Activated T-helper 1 cell treated with anti-CD3 and anti-CD28 coated beads, Interleukin-12 subunit alpha, Interleukin-12 subunit beta, Interleukin-2, Interleukin-4 antibody, amounts not matched to agents 30 ng/mL and 10 ng/mL and 1 ng/mL, durations not matched to agents 14 hours and 24 hours and 36 hours (primary cell): ENCODE measurements at regions not wholly inside any gene's neighbourhood (a gene's known extent, or its start where the extent isn't known, plus 50 kb on each side); places are given as distances from the start of the nearest gene placed in this dataset.

Experiments
- DNase-seq: peaks from one replicate; pipeline ENCODE4 v3.0.0; 2021; ENCODE audit warnings: low spot score
- H3K27ac Mint-ChIP-seq: one replicate; pipeline ENCODE4 v1.8.0; 2021; ENCODE audit warnings: mild to moderate bottlenecking, mixed read lengths
- H3K27me3 Mint-ChIP-seq: one replicate; pipeline ENCODE4 v1.8.0; 2022; ENCODE audit warnings: mild to moderate bottlenecking, moderate library complexity, mixed read lengths; ENCODE audit not compliant: insufficient read depth
- H3K36me3 Mint-ChIP-seq: one replicate; pipeline ENCODE4 v1.8.0; 2021; ENCODE audit warnings: low read depth, mixed read lengths
- H3K4me1 Mint-ChIP-seq: one replicate; pipeline ENCODE4 v1.8.0; 2021; ENCODE audit warnings: low read depth, mixed read lengths
- H3K4me3 Mint-ChIP-seq: one replicate; pipeline ENCODE4 v1.8.0; 2021; ENCODE audit warnings: mild to moderate bottlenecking, moderate library complexity, mixed read lengths
- H3K9me3 Mint-ChIP-seq: one replicate; pipeline ENCODE4 v1.8.0; 2021; ENCODE audit warnings: mixed read lengths
- intact Hi-C: fragments of 100-400 bp; cut with micrococcal nuclease; formaldehyde crosslinking; loops from one replicate; pipeline ENCODE4 v1.15.1; 2024

- H3K27ac Mint-ChIP-seq, result no peak overlapping the region
- H3K27me3 Mint-ChIP-seq, result no peaks in the 10 kb centered on the region
- no peaks in the 10 kb centered on the region for H3K36me3 Mint-ChIP-seq
- intact Hi-C loops, result no loop called here
- no peak for DNase-seq
- H3K9me3 Mint-ChIP-seq, result no peaks in the 10 kb centered on the region
- H3K4me1 Mint-ChIP-seq, result no peaks in the 10 kb centered on the region
- H3K4me3 Mint-ChIP-seq, result no peak overlapping the region
Observed at GRCh38 chr5:167785106-167785505, 506.3 kb upstream of the WWC1 start.

GRCh38 chr5:167785901-167786300, 505.5 kb upstream of the WWC1 start:
- DNase-seq, result no peak
- H3K4me3 Mint-ChIP-seq, result no peak overlapping the region
- no peaks in the 10 kb centered on the region for H3K4me1 Mint-ChIP-seq
- H3K36me3 Mint-ChIP-seq, result no peaks in the 10 kb centered on the region
- no peaks in the 10 kb centered on the region for H3K27me3 Mint-ChIP-seq
- no peaks in the 10 kb centered on the region for H3K9me3 Mint-ChIP-seq
- intact Hi-C loops, result no loop called here
- H3K27ac Mint-ChIP-seq, result no peak overlapping the region

- no peak overlapping the region for H3K27ac Mint-ChIP-seq
- DNase-seq, result no peak
- no peaks in the 10 kb centered on the region for H3K27me3 Mint-ChIP-seq
- no peak overlapping the region for H3K4me3 Mint-ChIP-seq
- intact Hi-C loops, result no loop called here
- no peaks in the 10 kb centered on the region for H3K36me3 Mint-ChIP-seq
- no peaks in the 10 kb centered on the region for H3K4me1 Mint-ChIP-seq
- no peaks in the 10 kb centered on the region for H3K9me3 Mint-ChIP-seq
Observed at GRCh38 chr5:167786871-167787578, 504.4 kb upstream of the WWC1 start.

- no peak overlapping the region for H3K27ac Mint-ChIP-seq
- no peaks in the 10 kb centered on the region for H3K36me3 Mint-ChIP-seq
- intact Hi-C loops, result no loop called here
- no peaks in the 10 kb centered on the region for H3K4me1 Mint-ChIP-seq
- no peak for DNase-seq
- H3K27me3 Mint-ChIP-seq, result no peaks in the 10 kb centered on the region
- H3K9me3 Mint-ChIP-seq, result no peaks in the 10 kb centered on the region
- H3K4me3 Mint-ChIP-seq, result no peak overlapping the region
Observed at GRCh38 chr5:167790045-167790444, 501.4 kb upstream of the WWC1 start.

- intact Hi-C loops, result no loop called here
- no peak for DNase-seq
- H3K9me3 Mint-ChIP-seq, result no peaks in the 10 kb centered on the region
- no peaks in the 10 kb centered on the region for H3K36me3 Mint-ChIP-seq
- no peaks in the 10 kb centered on the region for H3K27me3 Mint-ChIP-seq
- H3K4me3 Mint-ChIP-seq, result no peak overlapping the region
- no peaks in the 10 kb centered on the region for H3K4me1 Mint-ChIP-seq
- no peak overlapping the region for H3K27ac Mint-ChIP-seq
Observed at GRCh38 chr5:167790462-167791260, 500.8 kb upstream of the WWC1 start.

GRCh38 chr5:167792514-167792913, 498.9 kb upstream of the WWC1 start:
- Mint-ChIP-seq H3K4me1 (no peaks in the 10 kb centered on the region), H3K9me3 (no peaks in the 10 kb centered on the region), H3K27ac (no peak overlapping the region), H3K36me3 (no peaks in the 10 kb centered on the region), H3K27me3 (no peaks in the 10 kb centered on the region), H3K4me3 (no peak overlapping the region)
- DNase-seq, result no peak
- intact Hi-C loops, result no loop called here

GRCh38 chr5:167793700-167794099, 497.7 kb upstream of the WWC1 start:
- Mint-ChIP-seq H3K9me3 (no peaks in the 10 kb centered on the region), H3K27ac (no peak overlapping the region), H3K4me1 (no peaks in the 10 kb centered on the region), H3K36me3 (no peaks in the 10 kb centered on the region), H3K4me3 (no peak overlapping the region), H3K27me3 (no peaks in the 10 kb centered on the region)
- DNase-seq, result no peak
- intact Hi-C loops, result no loop called here

GRCh38 chr5:167794121-167794520, 497.3 kb upstream of the WWC1 start:
- DNase-seq, result no peak
- no peaks in the 10 kb centered on the region for H3K36me3 Mint-ChIP-seq
- no peaks in the 10 kb centered on the region for H3K9me3 Mint-ChIP-seq
- intact Hi-C loops, result no loop called here
- no peaks in the 10 kb centered on the region for H3K4me1 Mint-ChIP-seq
- H3K27me3 Mint-ChIP-seq, result no peaks in the 10 kb centered on the region
- no peak overlapping the region for H3K4me3 Mint-ChIP-seq
- H3K27ac Mint-ChIP-seq, result no peak overlapping the region

GRCh38 chr5:167796672-167797071, 494.8 kb upstream of the WWC1 start:
- H3K27me3 Mint-ChIP-seq, result no peaks in the 10 kb centered on the region
- intact Hi-C loops, result no loop called here
- DNase-seq, result no peak
- no peaks in the 10 kb centered on the region for H3K36me3 Mint-ChIP-seq
- H3K4me3 Mint-ChIP-seq, result no peak overlapping the region
- H3K27ac Mint-ChIP-seq, result no peak overlapping the region
- no peaks in the 10 kb centered on the region for H3K9me3 Mint-ChIP-seq
- no peaks in the 10 kb centered on the region for H3K4me1 Mint-ChIP-seq

- no peak for DNase-seq
- Mint-ChIP-seq H3K9me3 (no peaks in the 10 kb centered on the region), H3K36me3 (no peaks in the 10 kb centered on the region), H3K4me3 (no peak overlapping the region), H3K4me1 (no peaks in the 10 kb centered on the region), H3K27ac (no peak overlapping the region), H3K27me3 (no peaks in the 10 kb centered on the region)
- intact Hi-C loops, result no loop called here
Observed at GRCh38 chr5:167797933-167798332, 493.5 kb upstream of the WWC1 start.

GRCh38 chr5:167798448-167798847, 493.0 kb upstream of the WWC1 start:
- Mint-ChIP-seq H3K4me3 (no peak overlapping the region), H3K36me3 (no peaks in the 10 kb centered on the region), H3K4me1 (no peaks in the 10 kb centered on the region), H3K27ac (no peak overlapping the region), H3K27me3 (no peaks in the 10 kb centered on the region), H3K9me3 (no peaks in the 10 kb centered on the region)
- no peak for DNase-seq
- intact Hi-C loops, result no loop called here

- no peaks in the 10 kb centered on the region for H3K4me1 Mint-ChIP-seq
Observed at GRCh38 chr5:167800427-167800826, 491.0 kb upstream of the WWC1 start.

GRCh38 chr5:167801999-167802398, 489.4 kb upstream of the WWC1 start:
- intact Hi-C loops, result no loop called here
- Mint-ChIP-seq H3K36me3 (no peaks in the 10 kb centered on the region), H3K27ac (no peak overlapping the region), H3K4me3 (no peak overlapping the region), H3K27me3 (no peaks in the 10 kb centered on the region), H3K9me3 (no peaks in the 10 kb centered on the region), H3K4me1 (no peaks in the 10 kb centered on the region)
- DNase-seq, result no peak

More at GRCh38 chr5:167800427-167800826, 491.0 kb upstream of the WWC1 start:
- no peak for DNase-seq
- no peak overlapping the region for H3K4me3 Mint-ChIP-seq
- no peaks in the 10 kb centered on the region for H3K9me3 Mint-ChIP-seq
- intact Hi-C loops, result no loop called here
- H3K36me3 Mint-ChIP-seq, result no peaks in the 10 kb centered on the region
- H3K27ac Mint-ChIP-seq, result no peak overlapping the region
- H3K27me3 Mint-ChIP-seq, result no peaks in the 10 kb centered on the region
